ENCODE measurements at regions not wholly inside any gene's neighbourhood (a gene's known extent, or its start where the extent isn't known, plus 50 kb on each side); places are given as distances from the start of the nearest gene placed in this dataset.

DNA sequence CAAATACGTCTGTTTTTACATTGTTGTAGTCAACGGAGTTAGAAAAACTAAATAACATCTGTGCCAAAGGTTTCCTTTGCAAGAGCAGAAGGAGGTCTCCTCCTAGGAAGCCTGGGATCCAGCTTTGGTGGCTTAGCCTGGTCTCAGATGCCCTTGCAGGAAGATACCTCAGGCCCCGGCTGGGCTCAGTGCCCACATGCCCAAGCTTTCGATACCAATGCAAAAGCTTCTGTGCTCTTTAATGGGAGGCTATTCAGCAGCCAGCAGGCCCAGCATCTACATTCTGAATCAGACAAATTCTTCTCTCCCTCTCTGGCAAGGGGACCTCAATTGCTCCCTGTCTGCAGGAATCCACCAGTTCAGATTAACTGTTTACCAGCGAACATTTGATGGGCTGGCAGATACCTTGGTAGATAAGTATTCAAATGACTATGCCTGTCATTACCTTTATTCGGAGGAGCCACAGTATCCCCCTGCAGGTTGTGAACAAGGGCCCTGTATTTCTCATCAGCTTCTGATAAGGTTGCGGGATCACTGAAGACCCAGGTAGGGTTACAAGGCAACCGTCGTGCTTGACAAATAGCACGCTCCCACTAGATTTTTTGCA lies 180.1 kb upstream of the KBTBD8 start:
- H3K4me3 Mint-ChIP-seq (ENCODE audit: unreplicated experiment) = no peak overlapping the region

DNA sequence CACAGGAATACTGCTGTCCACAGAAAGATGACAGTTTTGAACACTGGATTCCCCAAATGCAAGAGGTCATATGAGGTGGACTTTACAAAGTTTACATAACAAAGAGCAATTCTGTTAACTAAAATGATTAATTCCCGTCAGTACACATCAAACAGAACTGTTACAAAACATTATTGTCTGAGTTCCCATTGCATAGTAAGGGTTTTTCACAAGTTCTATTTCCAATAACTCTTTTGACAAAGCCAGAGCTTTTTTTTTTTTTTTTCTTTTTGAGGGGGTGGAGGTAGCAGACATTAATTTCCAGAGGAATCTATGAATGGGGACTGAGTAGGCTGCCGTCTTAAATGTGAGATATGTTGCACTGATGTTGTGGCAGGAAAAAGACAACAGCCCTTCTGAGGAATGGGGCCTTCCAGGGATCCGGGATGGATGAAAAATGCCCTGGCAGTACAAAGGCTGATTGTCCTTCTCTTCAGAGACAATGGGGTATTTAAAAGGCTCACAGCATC lies 178.1 kb upstream of the KBTBD8 start:
- DNase-seq (ENCODE audit: low spot score) = no peak
- H3K27me3 Mint-ChIP-seq (ENCODE audit: unreplicated experiment) = peaks cover 3% of the 10 kb centered on the region

More for the DNA sequence above, 180.1 kb upstream of the KBTBD8 start:
- peaks cover 11% of the 10 kb centered on the region for H3K4me1 Mint-ChIP-seq (ENCODE audit: unreplicated experiment)
- DNase-seq (ENCODE audit: low spot score) = no peak
- H3K9me3 Mint-ChIP-seq (ENCODE audit: unreplicated experiment) = no peaks in the 10 kb centered on the region
- no peaks in the 10 kb centered on the region for H3K27me3 Mint-ChIP-seq (ENCODE audit: unreplicated experiment)
- no peak overlapping the region for H3K27ac Mint-ChIP-seq (ENCODE audit: unreplicated experiment)
- TF ChIP-seq, protein P1, sequence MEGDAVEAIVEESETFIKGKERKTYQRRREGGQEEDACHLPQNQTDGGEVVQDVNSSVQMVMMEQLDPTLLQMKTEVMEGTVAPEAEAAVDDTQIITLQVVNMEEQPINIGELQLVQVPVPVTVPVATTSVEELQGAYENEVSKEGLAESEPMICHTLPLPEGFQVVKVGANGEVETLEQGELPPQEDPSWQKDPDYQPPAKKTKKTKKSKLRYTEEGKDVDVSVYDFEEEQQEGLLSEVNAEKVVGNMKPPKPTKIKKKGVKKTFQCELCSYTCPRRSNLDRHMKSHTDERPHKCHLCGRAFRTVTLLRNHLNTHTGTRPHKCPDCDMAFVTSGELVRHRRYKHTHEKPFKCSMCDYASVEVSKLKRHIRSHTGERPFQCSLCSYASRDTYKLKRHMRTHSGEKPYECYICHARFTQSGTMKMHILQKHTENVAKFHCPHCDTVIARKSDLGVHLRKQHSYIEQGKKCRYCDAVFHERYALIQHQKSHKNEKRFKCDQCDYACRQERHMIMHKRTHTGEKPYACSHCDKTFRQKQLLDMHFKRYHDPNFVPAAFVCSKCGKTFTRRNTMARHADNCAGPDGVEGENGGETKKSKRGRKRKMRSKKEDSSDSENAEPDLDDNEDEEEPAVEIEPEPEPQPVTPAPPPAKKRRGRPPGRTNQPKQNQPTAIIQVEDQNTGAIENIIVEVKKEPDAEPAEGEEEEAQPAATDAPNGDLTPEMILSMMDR (IDR thresholded peaks at IDR 0.05; ENCODE audit: unreplicated experiment) = no peak
- H3K36me3 Mint-ChIP-seq (ENCODE audit: low read depth, unreplicated experiment) = no peaks in the 10 kb centered on the region

DNA sequence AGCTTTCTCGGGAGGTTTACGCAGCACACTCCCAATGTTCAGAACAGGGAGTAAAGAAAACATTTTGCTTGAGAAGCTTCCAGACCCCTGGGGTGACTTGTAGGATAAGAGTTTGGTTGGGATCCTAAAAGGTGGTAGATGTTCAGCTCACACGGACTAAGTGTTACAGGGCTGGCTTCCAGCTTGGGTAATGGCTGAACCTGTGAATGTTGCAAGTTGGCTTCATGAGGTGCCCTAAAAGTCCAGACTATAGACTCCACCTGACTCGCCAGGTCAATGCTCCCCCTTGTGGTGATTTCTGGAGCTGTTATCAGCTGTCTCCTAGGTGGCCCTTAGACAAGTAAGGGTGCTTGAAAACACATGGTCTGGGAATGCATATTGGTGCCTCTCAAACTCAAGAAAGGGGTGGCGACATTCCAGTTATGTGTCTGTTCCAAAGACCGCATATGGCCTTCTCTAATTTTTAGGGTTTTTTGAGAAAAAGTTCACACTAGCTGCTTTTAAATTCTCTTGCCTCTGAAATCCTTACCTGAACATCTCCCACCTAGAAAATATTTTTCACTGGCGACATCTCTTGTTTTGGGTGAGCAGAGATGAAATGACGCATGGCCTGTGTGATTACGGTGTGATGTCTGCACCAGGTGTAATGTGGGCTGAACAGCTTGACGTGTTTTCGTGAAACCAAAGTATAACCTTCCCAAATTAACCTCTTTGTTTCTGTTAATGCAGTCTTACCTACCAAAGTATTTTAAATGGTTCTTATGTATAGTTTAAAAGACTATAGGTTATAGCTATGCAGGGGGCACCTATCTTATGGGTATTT lies 175.7 kb upstream of the KBTBD8 start:
- H3K4me3 Mint-ChIP-seq (ENCODE audit: unreplicated experiment) = no peak overlapping the region
- peaks cover 5% of the 10 kb centered on the region for H3K27me3 Mint-ChIP-seq (ENCODE audit: unreplicated experiment)
- peak; percentile 82 for DNase-seq (ENCODE audit: low spot score)
- no peaks in the 10 kb centered on the region for H3K9me3 Mint-ChIP-seq (ENCODE audit: unreplicated experiment)
- TF ChIP-seq, protein P1 (IDR thresholded peaks at IDR 0.05; ENCODE audit: unreplicated experiment) = peak; percentile 84
- H3K4me1 Mint-ChIP-seq (ENCODE audit: unreplicated experiment) = peaks cover 9% of the 10 kb centered on the region
- no peaks in the 10 kb centered on the region for H3K36me3 Mint-ChIP-seq (ENCODE audit: low read depth, unreplicated experiment)
- no peak overlapping the region for H3K27ac Mint-ChIP-seq (ENCODE audit: unreplicated experiment)

More for the DNA sequence above, 178.1 kb upstream of the KBTBD8 start:
- H3K27ac Mint-ChIP-seq (ENCODE audit: unreplicated experiment) = no peak overlapping the region
- H3K36me3 Mint-ChIP-seq (ENCODE audit: low read depth, unreplicated experiment) = no peaks in the 10 kb centered on the region
- H3K9me3 Mint-ChIP-seq (ENCODE audit: unreplicated experiment) = no peaks in the 10 kb centered on the region
- TF ChIP-seq, protein P1 (IDR thresholded peaks at IDR 0.05; ENCODE audit: unreplicated experiment) = no peak
- H3K4me1 Mint-ChIP-seq (ENCODE audit: unreplicated experiment) = peaks cover 9% of the 10 kb centered on the region
- no peak overlapping the region for H3K4me3 Mint-ChIP-seq (ENCODE audit: unreplicated experiment)

DNA sequence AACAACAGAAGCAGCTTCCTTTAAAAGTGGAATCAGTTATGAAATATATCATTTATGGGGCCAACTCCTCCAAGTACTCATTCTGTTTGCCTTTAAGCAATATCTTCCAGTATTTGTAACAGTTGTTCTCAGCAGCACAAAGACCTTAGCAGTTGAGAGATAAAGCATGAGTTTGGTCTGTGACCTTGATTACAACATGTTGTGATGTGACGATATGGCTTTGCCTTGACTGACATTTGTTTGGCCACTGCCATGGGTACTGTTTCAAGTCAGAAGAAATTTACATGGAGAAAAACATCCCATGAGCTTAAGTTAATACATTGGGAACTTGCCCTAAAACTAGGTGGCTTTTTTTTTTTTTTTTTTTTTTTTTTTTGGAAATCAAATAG lies 175.1 kb upstream of the KBTBD8 start:
- TF ChIP-seq, protein P1 (IDR thresholded peaks at IDR 0.05; ENCODE audit: unreplicated experiment) = no peak
- no peaks in the 10 kb centered on the region for H3K9me3 Mint-ChIP-seq (ENCODE audit: unreplicated experiment)
- H3K4me1 Mint-ChIP-seq (ENCODE audit: unreplicated experiment) = peaks cover 9% of the 10 kb centered on the region
- H3K27ac Mint-ChIP-seq (ENCODE audit: unreplicated experiment) = no peak overlapping the region
- peaks cover 5% of the 10 kb centered on the region for H3K27me3 Mint-ChIP-seq (ENCODE audit: unreplicated experiment)
- H3K4me3 Mint-ChIP-seq (ENCODE audit: unreplicated experiment) = no peak overlapping the region
- H3K36me3 Mint-ChIP-seq (ENCODE audit: low read depth, unreplicated experiment) = no peaks in the 10 kb centered on the region
- DNase-seq (ENCODE audit: low spot score) = no peak

DNA sequence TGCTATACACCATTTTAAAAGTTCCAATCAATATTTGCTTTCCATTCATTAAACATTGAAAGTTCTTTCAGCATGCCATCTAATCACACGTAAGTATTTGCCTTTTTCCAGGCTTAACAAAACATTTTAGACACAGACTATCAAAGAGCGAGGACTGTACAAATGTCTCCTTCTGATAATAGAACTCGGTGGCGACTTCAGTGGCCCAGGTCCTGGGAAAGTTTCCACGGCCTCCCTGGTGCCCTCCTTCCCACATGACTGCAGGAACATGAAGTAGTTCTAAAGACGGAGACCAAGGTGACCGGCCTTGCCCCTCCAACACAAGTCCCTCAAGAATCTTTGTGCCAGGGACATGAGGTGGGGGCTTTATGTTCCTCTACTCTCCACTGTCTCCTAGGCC lies 174.6 kb upstream of the KBTBD8 start:
- Mint-ChIP-seq H3K36me3 (ENCODE audit: low read depth, unreplicated experiment) (no peaks in the 10 kb centered on the region), H3K9me3 (ENCODE audit: unreplicated experiment) (no peaks in the 10 kb centered on the region), H3K27me3 (ENCODE audit: unreplicated experiment) (peaks cover 5% of the 10 kb centered on the region), H3K4me3 (ENCODE audit: unreplicated experiment) (no peak overlapping the region), H3K4me1 (ENCODE audit: unreplicated experiment) (peaks cover 9% of the 10 kb centered on the region), H3K27ac (ENCODE audit: unreplicated experiment) (no peak overlapping the region)
- DNase-seq (ENCODE audit: low spot score) = no peak
- TF ChIP-seq, protein P1 (IDR thresholded peaks at IDR 0.05; ENCODE audit: unreplicated experiment) = no peak

All from endothelial cell (in vitro differentiated cells).